WERI-Rb-1 (cell line): ENCODE measurements at regions not wholly inside any gene's neighbourhood (a gene's known extent, or its start where the extent isn't known, plus 50 kb on each side); places are given as distances from the start of the nearest gene placed in this dataset.

Source experiments
- DNase-seq: peaks from one replicate; pipeline ENCODE4 v3.0.0-alpha.2; 2020
- H3K27ac ChIP-seq: fragments of 250-450 bp; sonication (Bioruptor Pico); 2 replicates; pipeline ENCODE4 v1.5.1; 2020; ENCODE audit warnings: mild to moderate bottlenecking, moderate library complexity
- H3K27me3 ChIP-seq: fragments of 250-450 bp; sonication (Bioruptor Pico); 2 replicates; pipeline ENCODE4 v1.5.1; 2021; ENCODE audit warnings: mild to moderate bottlenecking, low read depth, moderate library complexity; ENCODE audit not compliant: insufficient read depth, severe bottlenecking
- H3K36me3 ChIP-seq: fragments of 250-450 bp; sonication (Bioruptor Pico); 2 replicates; pipeline ENCODE4 v1.5.1; 2020; ENCODE audit warnings: mild to moderate bottlenecking, moderate library complexity
- H3K4me3 ChIP-seq: 2 replicates; pipeline ENCODE4 v1.5.1; 2011; ENCODE audit warnings: low read depth, mild to moderate bottlenecking, control low read depth, low read length
- H3K9me3 ChIP-seq: fragments of 250-450 bp; sonication (Bioruptor Pico); 2 replicates; pipeline ENCODE4 v1.5.1; 2021; ENCODE audit warnings: mild to moderate bottlenecking, moderate library complexity; ENCODE audit not compliant: severe bottlenecking
- TF ChIP-seq, protein P1 (sequence below): IDR thresholded peaks from 2 replicates; pipeline ENCODE4 v1.5.1; 2011; ENCODE audit warnings: low read depth, mild to moderate bottlenecking, control low read depth, inconsistent platforms, low read length

DNA sequence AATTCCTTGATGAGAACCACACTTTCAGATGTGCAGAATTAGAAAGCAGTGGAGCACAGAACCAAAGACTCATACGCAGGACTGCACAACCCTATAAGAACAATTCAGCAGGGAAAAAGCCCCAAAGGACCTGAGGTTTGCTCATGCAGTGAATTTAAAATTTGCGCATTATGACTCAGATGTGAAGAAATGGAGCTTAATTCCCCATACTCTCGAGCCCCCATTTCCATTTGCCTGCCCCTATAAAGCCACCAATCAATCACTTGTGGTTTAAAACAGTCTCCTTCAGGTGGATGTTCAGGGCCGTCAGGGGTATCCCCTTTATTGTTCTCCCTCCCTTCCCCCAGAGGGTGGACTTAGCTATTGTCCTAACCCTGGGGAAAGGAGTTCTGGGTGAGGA is 221.2 kb downstream of the IGSF11 start:
- Histone ChIP-seq H3K27me3 (peaks cover 72% of the 10 kb centered on the region), H3K36me3 (no peaks in the 10 kb centered on the region), H3K4me3 (no peak overlapping the region), H3K27ac (no peak overlapping the region), H3K9me3 (no peaks in the 10 kb centered on the region)
- TF ChIP-seq, protein P1, sequence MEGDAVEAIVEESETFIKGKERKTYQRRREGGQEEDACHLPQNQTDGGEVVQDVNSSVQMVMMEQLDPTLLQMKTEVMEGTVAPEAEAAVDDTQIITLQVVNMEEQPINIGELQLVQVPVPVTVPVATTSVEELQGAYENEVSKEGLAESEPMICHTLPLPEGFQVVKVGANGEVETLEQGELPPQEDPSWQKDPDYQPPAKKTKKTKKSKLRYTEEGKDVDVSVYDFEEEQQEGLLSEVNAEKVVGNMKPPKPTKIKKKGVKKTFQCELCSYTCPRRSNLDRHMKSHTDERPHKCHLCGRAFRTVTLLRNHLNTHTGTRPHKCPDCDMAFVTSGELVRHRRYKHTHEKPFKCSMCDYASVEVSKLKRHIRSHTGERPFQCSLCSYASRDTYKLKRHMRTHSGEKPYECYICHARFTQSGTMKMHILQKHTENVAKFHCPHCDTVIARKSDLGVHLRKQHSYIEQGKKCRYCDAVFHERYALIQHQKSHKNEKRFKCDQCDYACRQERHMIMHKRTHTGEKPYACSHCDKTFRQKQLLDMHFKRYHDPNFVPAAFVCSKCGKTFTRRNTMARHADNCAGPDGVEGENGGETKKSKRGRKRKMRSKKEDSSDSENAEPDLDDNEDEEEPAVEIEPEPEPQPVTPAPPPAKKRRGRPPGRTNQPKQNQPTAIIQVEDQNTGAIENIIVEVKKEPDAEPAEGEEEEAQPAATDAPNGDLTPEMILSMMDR, result no peak
- no peak for DNase-seq

DNA sequence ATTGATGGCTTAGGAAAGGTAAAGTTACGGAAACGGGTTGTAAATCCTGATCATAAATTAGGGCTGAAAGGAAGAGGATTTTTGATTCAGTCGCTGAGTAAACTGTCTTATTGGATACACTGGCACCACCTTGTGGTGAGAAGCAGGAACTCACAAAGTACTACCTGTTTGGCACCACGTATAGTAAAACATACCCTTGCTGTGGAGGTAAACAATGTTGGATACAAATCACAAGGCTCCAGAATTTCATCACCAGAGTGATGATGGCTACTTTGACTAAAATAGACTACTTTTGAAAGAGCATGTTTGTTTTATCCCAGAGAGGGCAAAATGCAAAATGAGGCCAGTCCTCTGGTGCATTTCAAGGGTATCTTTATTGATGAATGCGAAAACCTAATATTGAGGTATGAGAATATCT is 216.9 kb downstream of the IGSF11 start:
- Histone ChIP-seq H3K4me3 (no peak overlapping the region), H3K27me3 (peaks cover 55% of the 10 kb centered on the region), H3K9me3 (no peaks in the 10 kb centered on the region), H3K36me3 (no peaks in the 10 kb centered on the region), H3K27ac (no peak overlapping the region)
- peak; percentile 40 for DNase-seq
- TF ChIP-seq, protein P1, result peak; percentile 74

DNA sequence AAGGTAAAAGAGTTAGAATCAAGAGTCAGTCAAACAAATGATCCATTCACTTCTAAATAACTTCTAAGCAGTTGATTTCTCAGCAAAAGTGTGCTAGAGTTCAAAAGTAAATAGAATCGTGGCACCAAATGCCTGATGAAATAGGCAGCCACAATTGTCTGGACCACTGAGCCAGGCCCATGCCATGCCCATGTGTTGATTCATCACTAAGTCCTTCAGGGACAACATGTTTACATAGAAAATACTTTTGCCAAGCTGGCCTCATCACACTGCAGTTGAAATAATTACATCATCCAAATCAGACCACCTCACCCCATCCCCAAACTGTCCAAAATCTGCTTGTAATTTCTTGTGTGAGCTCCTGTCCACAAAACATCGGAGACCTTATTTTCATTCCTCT is 216.3 kb downstream of the IGSF11 start:
- DNase-seq, result no peak
- Histone ChIP-seq H3K27ac (no peak overlapping the region), H3K9me3 (no peaks in the 10 kb centered on the region), H3K36me3 (no peaks in the 10 kb centered on the region), H3K27me3 (peaks cover 57% of the 10 kb centered on the region), H3K4me3 (no peak overlapping the region)
- TF ChIP-seq, protein P1, result no peak

DNA sequence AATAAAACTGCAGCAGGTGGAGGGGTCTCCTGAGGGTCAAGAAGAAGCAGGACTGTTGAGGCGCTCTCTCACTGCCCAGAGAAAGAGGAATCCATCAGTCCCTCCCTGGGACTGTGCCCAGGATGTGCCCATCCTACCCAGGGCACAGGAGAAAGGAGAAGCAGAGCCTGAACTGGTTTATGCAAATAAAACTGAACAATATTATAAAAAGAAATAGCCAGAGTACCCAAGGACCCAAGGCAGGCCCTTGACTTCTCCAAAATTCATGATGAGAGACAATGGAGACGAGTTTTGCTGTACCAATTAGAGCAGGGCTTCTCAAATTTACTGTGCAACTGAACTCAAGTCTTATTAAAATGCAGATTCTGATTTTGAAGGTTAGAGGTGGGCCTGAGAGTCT is 211.0 kb downstream of the IGSF11 start:
- Histone ChIP-seq H3K36me3 (no peaks in the 10 kb centered on the region), H3K9me3 (no peaks in the 10 kb centered on the region), H3K27ac (no peak overlapping the region), H3K4me3 (no peak overlapping the region), H3K27me3 (peaks cover 70% of the 10 kb centered on the region)
- TF ChIP-seq, protein P1, result no peak
- DNase-seq, result no peak

DNA sequence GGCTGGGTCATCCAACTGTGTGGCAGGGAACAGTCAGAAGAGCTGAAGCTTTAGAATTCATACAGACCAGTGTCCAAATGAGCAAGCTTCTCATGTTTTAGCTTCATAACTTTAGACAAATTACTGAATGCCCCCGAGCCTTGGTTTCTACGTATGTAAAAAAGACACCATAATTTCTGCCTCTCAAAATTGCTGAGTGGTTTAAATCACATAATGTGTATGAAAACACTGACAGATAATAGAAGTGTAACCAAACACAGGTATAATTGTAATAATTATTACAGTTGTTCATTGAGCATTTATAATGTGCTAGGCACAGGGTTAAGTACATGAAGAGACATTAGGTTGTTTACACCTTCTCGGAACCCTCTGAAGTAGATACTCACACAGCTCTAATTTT is 207.2 kb downstream of the IGSF11 start:
- Histone ChIP-seq H3K4me3 (no peak overlapping the region), H3K36me3 (no peaks in the 10 kb centered on the region), H3K9me3 (no peaks in the 10 kb centered on the region), H3K27me3 (peaks cover 82% of the 10 kb centered on the region), H3K27ac (no peak overlapping the region)
- TF ChIP-seq, protein P1, result no peak
- no peak for DNase-seq

GRCh38 chr3:118828351-118828750 is 206.3 kb downstream of the IGSF11 start:
- TF ChIP-seq, protein P1, result no peak
- Histone ChIP-seq H3K36me3 (no peaks in the 10 kb centered on the region), H3K4me3 (no peak overlapping the region), H3K9me3 (no peaks in the 10 kb centered on the region), H3K27ac (no peak overlapping the region), H3K27me3 (peaks cover 76% of the 10 kb centered on the region)
- no peak for DNase-seq
